ENCODE measurements at regions not wholly inside any gene's neighbourhood (a gene's known extent, or its start where the extent isn't known, plus 50 kb on each side); places are given as distances from the start of the nearest gene placed in this dataset.
"Not testable (repeated sequence)": the region's sequence is repeated elsewhere in the genome, so short reads cannot be mapped to it uniquely, and the experiment has no call there.

GRCh38 chr1:195185321-195185720 lies 1422.9 kb downstream of the KCNT2 start:
- no peak for DNase-seq (ENCODE audit: unreplicated experiment)
- no peaks in the 10 kb centered on the region for H3K4me1 Mint-ChIP-seq (ENCODE audit: insufficient read depth, unreplicated experiment)
- no peak for TF ChIP-seq CTCF (IDR thresholded peaks at IDR 0.05; ENCODE audit: unreplicated experiment)
- H3K9me3 Mint-ChIP-seq (ENCODE audit: unreplicated experiment): no peaks in the 10 kb centered on the region
- ChIA-PET CTCF (interaction anchor here (0.6 to 0.9 kb wide), 2 partner anchors 98 to 131 kb away, joined by 3 read pairs; no protein-coding TSS in a partner anchor), POLR2A (no interaction called here)
- no TSS peak for BruUV-seq (replicated peaks)
- no peak overlapping the region for H3K27ac Mint-ChIP-seq (ENCODE audit: low read depth, unreplicated experiment)
- no peak overlapping the region for H3K4me3 Mint-ChIP-seq (ENCODE audit: unreplicated experiment)
- no peaks in the 10 kb centered on the region for H3K36me3 Mint-ChIP-seq (ENCODE audit: insufficient read depth, unreplicated experiment)
- H3K27me3 Mint-ChIP-seq (ENCODE audit: insufficient read depth, unreplicated experiment): no peaks in the 10 kb centered on the region
- intact Hi-C loops (cut with micrococcal nuclease): no loop called here

- CTCF ChIA-PET: interaction anchor here (0.9 kb wide), 1 partner anchor 36 kb away, joined by 3 read pairs; no protein-coding TSS in a partner anchor
- POLR2A ChIA-PET: interaction anchor here (0.6 kb wide), 1 partner anchor 39 kb away, joined by 3 read pairs; no protein-coding TSS in a partner anchor
- Mint-ChIP-seq H3K36me3 (ENCODE audit: insufficient read depth, unreplicated experiment) (no peaks in the 10 kb centered on the region), H3K4me1 (ENCODE audit: insufficient read depth, unreplicated experiment) (no peaks in the 10 kb centered on the region), H3K9me3 (ENCODE audit: unreplicated experiment) (no peaks in the 10 kb centered on the region), H3K27me3 (ENCODE audit: insufficient read depth, unreplicated experiment) (no peaks in the 10 kb centered on the region), H3K27ac (ENCODE audit: low read depth, unreplicated experiment) (no peak overlapping the region), H3K4me3 (ENCODE audit: unreplicated experiment) (no peak overlapping the region)
- BruUV-seq (replicated peaks): no TSS peak
- no peak for DNase-seq (ENCODE audit: unreplicated experiment)
- TF ChIP-seq CTCF (IDR thresholded peaks at IDR 0.05; ENCODE audit: unreplicated experiment): no peak
- intact Hi-C loops (cut with micrococcal nuclease): no loop called here
Measured at GRCh38 chr1:195173753-195174152, 1434.5 kb downstream of the KCNT2 start.

GRCh38 chr1:195159795-195160194 lies 1448.4 kb downstream of the KCNT2 start:
- H3K4me1 Mint-ChIP-seq (ENCODE audit: insufficient read depth, unreplicated experiment); H3K4me3 Mint-ChIP-seq (ENCODE audit: unreplicated experiment); H3K36me3 Mint-ChIP-seq (ENCODE audit: insufficient read depth, unreplicated experiment); DNase-seq (ENCODE audit: unreplicated experiment); H3K27ac Mint-ChIP-seq (ENCODE audit: low read depth, unreplicated experiment); H3K27me3 Mint-ChIP-seq (ENCODE audit: insufficient read depth, unreplicated experiment); CTCF ChIA-PET; H3K9me3 Mint-ChIP-seq (ENCODE audit: unreplicated experiment); BruUV-seq (replicated peaks); intact Hi-C loops (cut with micrococcal nuclease): not testable (repeated sequence)
- POLR2A ChIA-PET: interaction anchor here (0.7 kb wide), 1 partner anchor 8 kb away, joined by 3 read pairs; no protein-coding TSS in a partner anchor

GRCh38 chr1:195158091-195158490 lies 1450.1 kb downstream of the KCNT2 start:
- BruUV-seq (replicated peaks): no TSS peak
- H3K36me3 Mint-ChIP-seq (ENCODE audit: insufficient read depth, unreplicated experiment): no peaks in the 10 kb centered on the region
- intact Hi-C loops (cut with micrococcal nuclease): no loop called here

More at GRCh38 chr1:195158091-195158490, 1450.1 kb downstream of the KCNT2 start:
- TF ChIP-seq CTCF (IDR thresholded peaks at IDR 0.05; ENCODE audit: unreplicated experiment): no peak
- Mint-ChIP-seq H3K27ac (ENCODE audit: low read depth, unreplicated experiment) (no peak overlapping the region), H3K4me3 (ENCODE audit: unreplicated experiment) (no peak overlapping the region), H3K4me1 (ENCODE audit: insufficient read depth, unreplicated experiment) (no peaks in the 10 kb centered on the region), H3K27me3 (ENCODE audit: insufficient read depth, unreplicated experiment) (no peaks in the 10 kb centered on the region), H3K9me3 (ENCODE audit: unreplicated experiment) (no peaks in the 10 kb centered on the region)
- CTCF ChIA-PET: no interaction called here
- no peak for DNase-seq (ENCODE audit: unreplicated experiment)
- POLR2A ChIA-PET: interaction anchor here (0.8 kb wide), 1 partner anchor 9 kb away, joined by 4 read pairs; no protein-coding TSS in a partner anchor
